Esophagus (tissue), 2 donors: ENCODE measurements at regions not wholly inside any gene's neighbourhood (a gene's known extent, or its start where the extent isn't known, plus 50 kb on each side); places are given as distances from the start of the nearest gene placed in this dataset.

ENCODE experiments used
- H3K27ac ChIP-seq, 2 donors: one replicate each; pipeline ENCODE4 v1.5.1; 2013; ENCODE audit warnings: low read depth in 2 of 2, mild to moderate bottlenecking in 2 of 2, inconsistent platforms in 1 of 2, low read length in 1 of 2, moderate library complexity in 1 of 2
- H3K27me3 ChIP-seq, 2 donors: one replicate each; pipeline ENCODE4 v1.6.1; 2013; ENCODE audit warnings: low read length in 2 of 2, control low read depth in 1 of 2, mild to moderate bottlenecking in 1 of 2; ENCODE audit not compliant: insufficient read depth in 2 of 2, control insufficient read depth in 1 of 2
- H3K36me3 ChIP-seq, 2 donors: one replicate each; pipeline ENCODE4 v1.6.1; 2013; ENCODE audit warnings: low read length in 1 of 2; ENCODE audit not compliant: control insufficient read depth in 2 of 2, insufficient read depth in 2 of 2
- H3K4me1 ChIP-seq, 2 donors: one replicate each; pipeline ENCODE4 v1.6.1; 2013; ENCODE audit warnings: low read length in 1 of 2; ENCODE audit not compliant: control insufficient read depth in 2 of 2, insufficient read depth in 2 of 2
- H3K4me3 ChIP-seq, 2 donors: one replicate each; pipeline ENCODE4 v1.5.1; 2013; ENCODE audit warnings: low read length in 2 of 2, mild to moderate bottlenecking in 2 of 2, low read depth in 1 of 2, moderate library complexity in 1 of 2
- H3K9me3 ChIP-seq, 2 donors: one replicate each; pipeline ENCODE4 v1.6.1; 2013; ENCODE audit warnings: mild to moderate bottlenecking in 2 of 2, low read depth in 1 of 2, low read length in 1 of 2, moderate library complexity in 1 of 2; ENCODE audit not compliant: control insufficient read depth in 2 of 2, insufficient read depth in 1 of 2
- WGBS, 2 donors: extraction: QIAGEN DNeasy Blood & Tissue Kit; methylation state at CpG; one replicate each; pipeline ENCODE4 v1.1.7; 2013; 5-methylcytosine and 5-hydroxymethylcytosine counted together
- donor health status: healthy with polysubstance abuse.
- donor health status: Bipolar disorder and iron deficiency.

- WGBS, 2 donors, result 48 to 50% methylated on average over 4 of the region's 4 CpGs
- no peaks in the 10 kb centered on the region for H3K4me1 ChIP-seq
- no peaks in the 10 kb centered on the region for H3K36me3 ChIP-seq
- no peaks in the 10 kb centered on the region for H3K27me3 ChIP-seq
- H3K27ac ChIP-seq, result no peak overlapping the region
- no peaks in the 10 kb centered on the region for H3K9me3 ChIP-seq
- H3K4me3 ChIP-seq, result no peak overlapping the region
Observed at GRCh38 chr4:101730291-101731117, 60.0 kb upstream of the BANK1 start.

- no peaks in the 10 kb centered on the region for H3K36me3 ChIP-seq
- no peaks in the 10 kb centered on the region for H3K27me3 ChIP-seq
- H3K9me3 ChIP-seq, result no peaks in the 10 kb centered on the region
- H3K27ac ChIP-seq, result no peak overlapping the region
- no peak overlapping the region for H3K4me3 ChIP-seq
- H3K4me1 ChIP-seq, result no peaks in the 10 kb centered on the region
Observed at GRCh38 chr4:101727238-101727637, 63.3 kb upstream of the BANK1 start.

GRCh38 chr4:101724093-101724492 is 66.4 kb upstream of the BANK1 start:
- WGBS, 2 donors, result 61 to 77% methylated on average over 2 of the region's 2 CpGs
- H3K4me3 ChIP-seq, result no peak overlapping the region
- no peaks in the 10 kb centered on the region for H3K9me3 ChIP-seq
- no peaks in the 10 kb centered on the region for H3K4me1 ChIP-seq
- no peaks in the 10 kb centered on the region for H3K27me3 ChIP-seq
- no peak overlapping the region for H3K27ac ChIP-seq
- H3K36me3 ChIP-seq, result no peaks in the 10 kb centered on the region

- no peak overlapping the region for H3K4me3 ChIP-seq
Observed at GRCh38 chr4:101718810-101719209, 71.7 kb upstream of the BANK1 start.

GRCh38 chr4:101711590-101712260 is 78.8 kb upstream of the BANK1 start:
- Histone ChIP-seq H3K4me1 (no peaks in the 10 kb centered on the region), H3K27me3 (no peaks in the 10 kb centered on the region), H3K36me3 (no peaks in the 10 kb centered on the region), H3K9me3 (peaks cover 0 to 2% of the 10 kb centered on the region in 2 donors), H3K4me3 (no peak overlapping the region), H3K27ac (no peak overlapping the region)
- 64 to 69% methylated on average over 2 of the region's 2 CpGs for WGBS, 2 donors

More at GRCh38 chr4:101718810-101719209, 71.7 kb upstream of the BANK1 start:
- H3K9me3 ChIP-seq, result peaks cover 0 to 2% of the 10 kb centered on the region in 2 donors
- no peaks in the 10 kb centered on the region for H3K4me1 ChIP-seq
- no peak overlapping the region for H3K27ac ChIP-seq
- WGBS, 2 donors, result 73 to 83% methylated on average over 3 of the region's 3 CpGs
- no peaks in the 10 kb centered on the region for H3K36me3 ChIP-seq
- H3K27me3 ChIP-seq, result no peaks in the 10 kb centered on the region

- H3K36me3 ChIP-seq, result no peaks in the 10 kb centered on the region
- WGBS, 2 donors, result 89 to 94% methylated on average over 1 of the region's 1 CpG
- H3K4me1 ChIP-seq, result no peaks in the 10 kb centered on the region
- no peak overlapping the region for H3K27ac ChIP-seq
- no peak overlapping the region for H3K4me3 ChIP-seq
- H3K9me3 ChIP-seq, result peaks cover 0 to 2% of the 10 kb centered on the region in 2 donors
- H3K27me3 ChIP-seq, result no peaks in the 10 kb centered on the region
Observed at GRCh38 chr4:101710806-101711205, 79.7 kb upstream of the BANK1 start.

GRCh38 chr4:101708293-101709039 is 82.1 kb upstream of the BANK1 start:
- no peak overlapping the region for H3K4me3 ChIP-seq
- no peaks in the 10 kb centered on the region for H3K36me3 ChIP-seq
- no peaks in the 10 kb centered on the region for H3K4me1 ChIP-seq
- no peaks in the 10 kb centered on the region for H3K27me3 ChIP-seq
- no peak overlapping the region for H3K27ac ChIP-seq
- WGBS, 2 donors, result 97 to 98% methylated on average over 1 of the region's 1 CpG
- H3K9me3 ChIP-seq, result no peaks in the 10 kb centered on the region

- no peak overlapping the region for H3K4me3 ChIP-seq
- H3K27me3 ChIP-seq, result no peaks in the 10 kb centered on the region
- no peaks in the 10 kb centered on the region for H3K36me3 ChIP-seq
- 62 to 69% methylated on average over 3 of the region's 3 CpGs for WGBS, 2 donors
- no peaks in the 10 kb centered on the region for H3K9me3 ChIP-seq
- no peaks in the 10 kb centered on the region for H3K4me1 ChIP-seq
- H3K27ac ChIP-seq, result no peak overlapping the region
Observed at GRCh38 chr4:101707596-101707995, 82.9 kb upstream of the BANK1 start.

- H3K4me1 ChIP-seq, result no peaks in the 10 kb centered on the region
- no peaks in the 10 kb centered on the region for H3K27me3 ChIP-seq
- no peak overlapping the region for H3K4me3 ChIP-seq
- no peaks in the 10 kb centered on the region for H3K36me3 ChIP-seq
- 89 to 91% methylated on average over 1 of the region's 1 CpG for whole genome bisulfite sequencing, 2 donors
- no peak overlapping the region for H3K27ac ChIP-seq
- H3K9me3 ChIP-seq, result no peaks in the 10 kb centered on the region
Observed at GRCh38 chr4:101706535-101707057, 83.9 kb upstream of the BANK1 start.
